ENCODE measurements at regions not wholly inside any gene's neighbourhood (a gene's known extent, or its start where the extent isn't known, plus 50 kb on each side); places are given as distances from the start of the nearest gene placed in this dataset.

- TF ChIP-seq CTCF (IDR thresholded peaks at IDR 0.05) (no peak), POLR2A (IDR thresholded peaks at IDR 0.05) (no peak)
Observed at GRCh38 chr7:110186334-110186733, 904.6 kb upstream of the LRRN3 start.
